Ammon's horn (tissue), 1 donor: ENCODE measurements at regions not wholly inside any gene's neighbourhood (a gene's known extent, or its start where the extent isn't known, plus 50 kb on each side); places are given as distances from the start of the nearest gene placed in this dataset.
"Not testable (repeated sequence)": the region's sequence is repeated elsewhere in the genome, so short reads cannot be mapped to it uniquely, and the experiment has no call there.

ENCODE experiments used
- DNase-seq: peaks from one replicate; pipeline ENCODE4 v3.0.0-alpha.2; 2016; ENCODE audit warnings: low spot score

GRCh38 chr5:118552146-118552545, 436.2 kb downstream of the DTWD2 start:
- no peak for DNase-seq

- DNase-seq: no peak
Measured at GRCh38 chr5:118551716-118552115, 436.6 kb downstream of the DTWD2 start.

GRCh38 chr5:118551031-118551430, 437.3 kb downstream of the DTWD2 start:
- DNase-seq: no peak

- DNase-seq: peak; percentile 52
Measured at GRCh38 chr5:118548761-118549720, 439.3 kb downstream of the DTWD2 start.

- no peak for DNase-seq
Measured at GRCh38 chr5:118545470-118545869, 442.9 kb downstream of the DTWD2 start.

GRCh38 chr5:118544887-118545449, 443.4 kb downstream of the DTWD2 start:
- no peak for DNase-seq

GRCh38 chr5:118533923-118534322, 454.4 kb downstream of the DTWD2 start:
- DNase-seq: no peak

- no peak for DNase-seq
Measured at GRCh38 chr5:118533156-118533555, 455.2 kb downstream of the DTWD2 start.

- DNase-seq: no peak
Measured at GRCh38 chr5:118531276-118531675, 457.1 kb downstream of the DTWD2 start.

- no peak for DNase-seq
Measured at GRCh38 chr5:118529361-118530144, 458.8 kb downstream of the DTWD2 start.

GRCh38 chr5:118522626-118523025, 465.7 kb downstream of the DTWD2 start:
- no peak for DNase-seq

- DNase-seq: no peak
Measured at GRCh38 chr5:118520771-118521415, 467.5 kb downstream of the DTWD2 start.

- no peak for DNase-seq
Measured at GRCh38 chr5:118519466-118519865, 468.9 kb downstream of the DTWD2 start.

- DNase-seq: no peak
Measured at GRCh38 chr5:118518720-118519119, 469.6 kb downstream of the DTWD2 start.

- no peak for DNase-seq
Measured at GRCh38 chr5:118511846-118512245, 476.5 kb downstream of the DTWD2 start.

GRCh38 chr5:118506217-118506852, 482.0 kb downstream of the DTWD2 start:
- no peak for DNase-seq

- not testable (repeated sequence) for DNase-seq
Measured at GRCh38 chr5:118502232-118502631, 486.1 kb downstream of the DTWD2 start.

GRCh38 chr5:118491351-118491750, 497.0 kb downstream of the DTWD2 start:
- DNase-seq: no peak

- no peak for DNase-seq
Measured at GRCh38 chr5:118486647-118487225, 501.6 kb downstream of the DTWD2 start.

- no peak for DNase-seq
Measured at GRCh38 chr5:118479285-118479684, 509.1 kb downstream of the DTWD2 start.

GRCh38 chr5:118478852-118479251, 509.5 kb downstream of the DTWD2 start:
- DNase-seq: no peak
